ENCODE measurements at regions not wholly inside any gene's neighbourhood (a gene's known extent, or its start where the extent isn't known, plus 50 kb on each side); places are given as distances from the start of the nearest gene placed in this dataset.

GRCh38 chr14:51490205-51490604, 161.5 kb upstream of the FRMD6 start:
- TF ChIP-seq CTCF (IDR thresholded peaks at IDR 0.05; ENCODE audit: insufficient read depth, low read length, poor library complexity, severe bottlenecking), result no peak
- TF ChIP-seq EZH2phosphoT487 (conservative IDR thresholded peaks at IDR 0.05; ENCODE audit: low read length), result no peak
